H1 (cell line): ENCODE measurements at regions not wholly inside any gene's neighbourhood (a gene's known extent, or its start where the extent isn't known, plus 50 kb on each side); places are given as distances from the start of the nearest gene placed in this dataset.

ENCODE experiments used
- CTCF ChIA-PET: fragments of 300-600 bp; sonication (Branson Sonifier 250); formaldehyde crosslinking; loops from one replicate; lab custom pipeline; 2021; ENCODE audit not compliant: partially characterized antibody; lab: Charles Lee
- POLR2A ChIA-PET: fragments of 300-600 bp; sonication (Branson Sonifier 250); formaldehyde crosslinking; loops from one replicate; lab custom pipeline; 2021; ENCODE audit warnings: inconsistent platforms; ENCODE audit not compliant: partially characterized antibody; lab: Charles Lee
- DNase-seq, 2 experiments: peaks; one replicate each; pipeline versions ENCODE4 v3.0.0 to v3.0.0-alpha.2; 2010 to 2022; ENCODE audit warnings: low spot score in 2 of 2, low read depth in 1 of 2, mixed read lengths in 1 of 2
- FAIRE-seq: peaks from 2 replicates; lab custom pipeline; 2011; peaks lifted over from hg19 to GRCh38; lab: Jason Lieb, UNC
- H2AFZ ChIP-seq: 2 replicates; pipeline ENCODE4 v1.8.1; 2012; ENCODE audit warnings: low read length, inconsistent platforms
- H2AK5ac ChIP-seq: 2 replicates; pipeline ENCODE4 v1.6.1; 2013; ENCODE audit warnings: low read depth, low read length
- H2BK120ac ChIP-seq: replicated peaks from 2 replicates; pipeline ENCODE3; 2013; ENCODE audit warnings: low read depth, low read length, inconsistent platforms
- H2BK12ac ChIP-seq: 2 replicates; pipeline ENCODE4 v1.6.1; 2013; ENCODE audit warnings: low read depth, low read length
- H2BK15ac ChIP-seq: 2 replicates; pipeline ENCODE4 v1.6.1; 2013; ENCODE audit warnings: low read length
- H2BK20ac ChIP-seq: 2 replicates; pipeline ENCODE4 v1.6.1; 2013; ENCODE audit warnings: low read length
- H2BK5ac ChIP-seq: 2 replicates; pipeline ENCODE4 v1.6.1; 2013; ENCODE audit warnings: low read depth, low read length
- H3K14ac ChIP-seq: 2 replicates; pipeline ENCODE4 v1.6.1; 2013; ENCODE audit warnings: inconsistent platforms; ENCODE audit not compliant: insufficient read length
- H3K18ac ChIP-seq: 2 replicates; pipeline ENCODE4 v1.6.1; 2013; ENCODE audit warnings: low read length; ENCODE audit errors: extremely low read depth
- H3K23ac ChIP-seq: 2 replicates; pipeline ENCODE4 v1.6.1; 2013; ENCODE audit warnings: inconsistent platforms; ENCODE audit not compliant: insufficient read length
- H3K23me2 ChIP-seq: 2 replicates; pipeline ENCODE4 v1.6.1; 2013; ENCODE audit warnings: low read depth, low read length
- H3K27ac ChIP-seq: 2 replicates; pipeline ENCODE4 v1.6.1; 2011; ENCODE audit warnings: low read depth, low read length, inconsistent platforms
- H3K27me3 ChIP-seq, 4 experiments: replicated peaks in 1 of 4; 1 replicate in 1 of 4; 2 replicates in 3 of 4; pipeline versions ENCODE4 v1.6.1 to v1.8.1; 2011 to 2013; ENCODE audit warnings: low read length in 3 of 4, mild to moderate bottlenecking in 3 of 4, inconsistent platforms in 2 of 4, mixed read lengths in 2 of 4, moderate library complexity in 1 of 4; ENCODE audit not compliant: control insufficient read depth in 3 of 4, insufficient read depth in 3 of 4; ENCODE audit errors: extremely low read depth in 1 of 4
- H3K36me3 ChIP-seq, 4 experiments: 2 replicates each; pipeline versions ENCODE4 v1.6.1 to v1.8.1; 2011 to 2013; ENCODE audit warnings: mild to moderate bottlenecking in 4 of 4, low read length in 3 of 4, moderate library complexity in 2 of 4, control low read depth in 1 of 4, inconsistent platforms in 1 of 4; ENCODE audit not compliant: insufficient read depth in 4 of 4, control insufficient read depth in 2 of 4
- H3K4ac ChIP-seq: replicated peaks from 2 replicates; pipeline ENCODE3; 2013; ENCODE audit warnings: low read length, low read depth, mixed read lengths, inconsistent platforms; ENCODE audit not compliant: insufficient read length
- H3K4me1 ChIP-seq, 4 experiments: replicated peaks in 1 of 4; 1 replicate in 1 of 4; 2 replicates in 3 of 4; pipeline versions ENCODE4 v1.6.1 to v1.8.1; 2011 to 2013; ENCODE audit warnings: low read length in 3 of 4, inconsistent platforms in 2 of 4, mixed read lengths in 1 of 4; ENCODE audit not compliant: insufficient read depth in 4 of 4, control insufficient read depth in 3 of 4
- H3K4me2 ChIP-seq, 2 experiments: 2 replicates each; pipeline versions ENCODE4 v1.6.1 to v1.8.1; 2011 to 2013; ENCODE audit warnings: low read depth in 2 of 2, low read length in 2 of 2, control low read depth in 1 of 2, inconsistent platforms in 1 of 2, mild to moderate bottlenecking in 1 of 2; ENCODE audit not compliant: insufficient read depth in 1 of 2
- H3K4me3 ChIP-seq, 4 experiments: fragments of 200-600, 300-600 bp in 1 of 4; sonication (generic), shearing (Covaris generic), sonication (Bioruptor Twin) in 1 of 4; 2 replicates each; pipeline versions ENCODE4 v1.5.1 to v1.8.1; 2011 to 2016; ENCODE audit warnings: low read length in 4 of 4, low read depth in 3 of 4, control low read depth in 2 of 4, inconsistent platforms in 2 of 4, mild to moderate bottlenecking in 2 of 4, mixed read lengths in 1 of 4, moderate library complexity in 1 of 4; ENCODE audit not compliant: insufficient read depth in 2 of 4; ENCODE audit errors: extremely low read depth in 1 of 4
- H3K56ac ChIP-seq: replicated peaks from 2 replicates; pipeline ENCODE3; 2013; ENCODE audit warnings: low read depth, mild to moderate bottlenecking, mixed read lengths, low read length, inconsistent platforms; ENCODE audit not compliant: insufficient read length
- H3K79me1 ChIP-seq: 2 replicates; pipeline ENCODE4 v1.6.1; 2013; ENCODE audit warnings: low read depth, low read length, control low read depth
- H3K79me2 ChIP-seq, 2 experiments: 2 replicates each; pipeline versions ENCODE4 v1.6.1 to v1.8.1; 2012 to 2013; ENCODE audit warnings: low read length in 2 of 2, mild to moderate bottlenecking in 2 of 2, inconsistent platforms in 1 of 2; ENCODE audit not compliant: insufficient read depth in 2 of 2, control insufficient read depth in 1 of 2
- H3K9ac ChIP-seq, 4 experiments: replicated peaks in 1 of 4; 1 replicate in 1 of 4; 2 replicates in 3 of 4; pipeline versions ENCODE4 v1.6.1 to v1.8.1; 2011 to 2013; ENCODE audit warnings: low read depth in 3 of 4, low read length in 3 of 4, control low read depth in 2 of 4, mild to moderate bottlenecking in 2 of 4, moderate library complexity in 2 of 4, inconsistent platforms in 1 of 4; ENCODE audit errors: extremely low read depth in 1 of 4
- H3K9me3 ChIP-seq, 2 experiments: 2 replicates each; pipeline versions ENCODE4 v1.6.1 to v1.8.1; 2012 to 2013; ENCODE audit warnings: mild to moderate bottlenecking in 2 of 2, moderate library complexity in 2 of 2, control low read depth in 1 of 2, inconsistent platforms in 1 of 2, low read depth in 1 of 2, low read length in 1 of 2, mixed read lengths in 1 of 2; ENCODE audit not compliant: insufficient read depth in 2 of 2
- H4K20me1 ChIP-seq, 2 experiments: replicated peaks in 1 of 2; 2 replicates each; pipeline versions ENCODE3 to v1.8.1; 2011 to 2013; ENCODE audit warnings: inconsistent platforms in 2 of 2, low read length in 2 of 2, mild to moderate bottlenecking in 1 of 2; ENCODE audit not compliant: insufficient read depth in 2 of 2, control insufficient read depth in 1 of 2
- H4K5ac ChIP-seq: 2 replicates; pipeline ENCODE4 v1.6.1; 2013; ENCODE audit warnings: low read length, low read depth, mixed read lengths, inconsistent platforms; ENCODE audit not compliant: insufficient read length
- H4K8ac ChIP-seq: 2 replicates; pipeline ENCODE4 v1.8.0; 2013; ENCODE audit warnings: mild to moderate bottlenecking, moderate library complexity, low read length, inconsistent platforms; ENCODE audit not compliant: insufficient read depth; ENCODE audit errors: extremely low read depth
- H4K91ac ChIP-seq: replicated peaks from 2 replicates; pipeline ENCODE3; 2013; ENCODE audit warnings: low read length, mixed read lengths, inconsistent platforms; ENCODE audit not compliant: insufficient read length
- ASH2L ChIP-seq: fragments of 200-600, 300-600 bp; sonication (generic); IDR thresholded peaks from one replicate; pipeline ENCODE4 v1.7.1; 2017; ENCODE audit warnings: low read length
- CEBPB ChIP-seq: IDR thresholded peaks from 2 replicates; pipeline ENCODE4 v1.6.1; 2012; ENCODE audit warnings: low read depth, low read length
- CREB1 ChIP-seq: IDR thresholded peaks from 2 replicates; pipeline ENCODE4 v1.6.1; 2012; ENCODE audit warnings: inconsistent platforms
- EGR1 ChIP-seq: IDR thresholded peaks from 2 replicates; pipeline ENCODE4 v1.6.1; 2011; ENCODE audit warnings: low read depth, low read length, borderline replicate concordance
- EZH2 ChIP-seq: fragments of 200-600 bp; sonication (generic); IDR thresholded peaks from 2 replicates; pipeline ENCODE4 v1.7.1; 2012; ENCODE audit warnings: low read depth, mild to moderate bottlenecking, moderate library complexity, low read length, inconsistent platforms; ENCODE audit not compliant: severe bottlenecking
- GABPA ChIP-seq: IDR thresholded peaks from 2 replicates; pipeline ENCODE4 v1.6.1; 2011; ENCODE audit warnings: mild to moderate bottlenecking, low read length, moderate library complexity, borderline replicate concordance; ENCODE audit not compliant: insufficient read depth
- HDAC2 ChIP-seq, 2 experiments: fragments of 300-600 bp in 1 of 2; sonication (generic) in 1 of 2; IDR thresholded peaks; 2 replicates each; pipeline ENCODE4 v1.6.1; 2011 to 2012; ENCODE audit warnings: low read depth in 2 of 2, low read length in 2 of 2, mild to moderate bottlenecking in 2 of 2, moderate library complexity in 2 of 2, borderline replicate concordance in 1 of 2, inconsistent platforms in 1 of 2
- JUND ChIP-seq: IDR thresholded peaks from 2 replicates; pipeline ENCODE4 v1.6.1; 2011; ENCODE audit warnings: mild to moderate bottlenecking, improper control_type of control experiment, low read length
- MAFK ChIP-seq: IDR thresholded peaks from 2 replicates; pipeline ENCODE4 v1.6.1; 2012; ENCODE audit warnings: low read depth, mild to moderate bottlenecking, improper control_type of control experiment, low read length
- NANOG ChIP-seq: IDR thresholded peaks from 2 replicates; pipeline ENCODE4 v1.6.1; 2011; ENCODE audit warnings: low read length, low read depth, mild to moderate bottlenecking, inconsistent platforms; ENCODE audit not compliant: insufficient read depth, poor library complexity, severe bottlenecking
- RFX5 ChIP-seq: IDR thresholded peaks from 2 replicates; pipeline ENCODE4 v1.6.1; 2011; ENCODE audit warnings: low read depth, low read length, improper control_type of control experiment, borderline replicate concordance
- SP4 ChIP-seq: IDR thresholded peaks from 2 replicates; pipeline ENCODE4 v1.6.1; 2012; ENCODE audit warnings: low read length, inconsistent platforms
- SUZ12 ChIP-seq: fragments of 200-600 bp; sonication (generic); IDR thresholded peaks from 2 replicates; pipeline ENCODE4 v1.6.1; 2012; ENCODE audit warnings: mild to moderate bottlenecking, inconsistent platforms, low read length, moderate library complexity, mixed read lengths
- USF2 ChIP-seq: IDR thresholded peaks from 2 replicates; pipeline ENCODE4 v1.6.1; 2011; ENCODE audit warnings: low read length, improper control_type of control experiment
- WGBS, 2 experiments: shearing (Covaris generic) in 1 of 2; methylation state at CpG; one replicate each; pipeline versions ENCODE4 v1.1.6 to v1.1.7; 2013 to 2015; ENCODE audit warnings: low lambda C conversion rate in 2 of 2, mixed read lengths in 2 of 2, inconsistent platforms in 1 of 2, low coverage in 1 of 2, missing lambda C conversion rate in 1 of 2; ENCODE audit not compliant: insufficient replicate concordance in 2 of 2, insufficient coverage in 1 of 2, insufficient read length in 1 of 2; ENCODE audit errors: extremely low coverage in 1 of 2, missing lambda C conversion rate in 1 of 2; 5-methylcytosine and 5-hydroxymethylcytosine counted together

GRCh38 chr3:31240466-31240865 is 292.3 kb upstream of the STT3B start:
- Histone ChIP-seq H3K23me2 (no peaks in the 10 kb centered on the region), H2BK12ac (no peak overlapping the region), H3K4me2 (no peak overlapping the region), H3K4me3 (no peak overlapping the region), H3K4ac (no peak overlapping the region), H2BK120ac (no peak overlapping the region), H3K79me1 (no peaks in the 10 kb centered on the region), H2AFZ (no peak overlapping the region), H4K5ac (no peak overlapping the region), H2AK5ac (no peak overlapping the region), H3K79me2 (no peaks in the 10 kb centered on the region), H3K27me3 (no peaks in the 10 kb centered on the region), H3K4me1 (peaks cover 0 to 11% (median 4%) of the 10 kb centered on the region in 4 experiments; a peak in 2 of 7 replicates), H2BK15ac (no peak overlapping the region), H2BK20ac (no peak overlapping the region), H3K18ac (no peak overlapping the region), H3K36me3 (no peaks in the 10 kb centered on the region; a peak in 1 of 8 replicates), H3K23ac (no peak overlapping the region), H3K14ac (no peak overlapping the region), H3K9ac (no peak overlapping the region), H2BK5ac (no peak overlapping the region), H3K56ac (no peak overlapping the region), H3K9me3 (no peaks in the 10 kb centered on the region), H4K91ac (no peak overlapping the region), H4K20me1 (no peaks in the 10 kb centered on the region), H3K27ac (no peak overlapping the region), H4K8ac (no peak overlapping the region)
- ChIA-PET CTCF (interaction anchor here (0.9 to 1.8 kb wide), 4 partner anchors 16 to 322 kb away, joined by 3 to 5 read pairs (median 4); no protein-coding TSS in a partner anchor), POLR2A (no interaction called here)
- 86% methylated on average over 1 of the region's 1 CpG; no CpG with 5 or more reads in 1 of the 2 experiments for WGBS, 2 experiments
- FAIRE-seq: no peak
- DNase-seq: no peak
- TF ChIP-seq SP4 (no peak), SUZ12 (no peak), USF2 (no peak), JUND (no peak), CREB1 (no peak), EGR1 (no peak), MAFK (no peak), CEBPB (no peak), GABPA (no peak), ASH2L (no peak), RFX5 (no peak), HDAC2 (IDR thresholded peaks at IDR 0.05; ENCODE audit: borderline replicate concordance in 1 of 2, low read depth in 2 of 2, low read length in 2 of 2) (no peak), EZH2 (no peak), NANOG (no peak)
